Hepatocyte (in vitro differentiated cells): ENCODE measurements at regions not wholly inside any gene's neighbourhood (a gene's known extent, or its start where the extent isn't known, plus 50 kb on each side); places are given as distances from the start of the nearest gene placed in this dataset.

Source experiments
- CTCF ChIP-seq: fragments of 200-600 bp; sonication (generic); IDR thresholded peaks from 2 replicates; pipeline ENCODE4 v1.5.1; 2016; ENCODE audit warnings: antibody characterized with exemption, mild to moderate bottlenecking; ENCODE audit not compliant: poor library complexity
- EZH2 ChIP-seq: fragments of 200-600 bp; sonication (generic); IDR thresholded peaks from 2 replicates; pipeline ENCODE4 v1.6.1; 2016; ENCODE audit warnings: antibody characterized with exemption, mild to moderate bottlenecking, borderline replicate concordance
- EZH2phosphoT487 ChIP-seq: fragments of 200-600 bp; sonication (generic); IDR thresholded peaks from one replicate; pipeline ENCODE4 v1.6.1; 2018; ENCODE audit warnings: antibody characterized with exemption, mild to moderate bottlenecking, low read depth, moderate library complexity; ENCODE audit not compliant: unreplicated experiment, severe bottlenecking

GRCh38 chr6:126427713-126428112 lies 87.8 kb downstream of the CENPW start:
- TF ChIP-seq CTCF (no peak), EZH2 (no peak), EZH2phosphoT487 (no peak)
